Activated CD4-positive, alpha-beta memory T cell treated with anti-CD3 and anti-CD28 coated beads for 36 hours (primary cell): ENCODE measurements at regions not wholly inside any gene's neighbourhood (a gene's known extent, or its start where the extent isn't known, plus 50 kb on each side); places are given as distances from the start of the nearest gene placed in this dataset.
"Not testable (repeated sequence)": the region's sequence is repeated elsewhere in the genome, so short reads cannot be mapped to it uniquely, and the experiment has no call there.

Experiments used
- CTCF ChIA-PET: fragments of 350-600 bp; sonication (Branson Sonifier 250); formaldehyde crosslinking; loops from one replicate; lab custom pipeline; 2021; ENCODE audit warnings: antibody characterized with exemption, inconsistent platforms; lab: Charles Lee
- POLR2A ChIA-PET: fragments of 350-600 bp; sonication (Branson Sonifier 250); formaldehyde crosslinking; loops from one replicate; lab custom pipeline; 2021; ENCODE audit warnings: antibody characterized with exemption; lab: Charles Lee
- DNase-seq: peaks from one replicate; pipeline ENCODE4 v3.0.0-alpha.2; 2020
- H3K27ac Mint-ChIP-seq: one replicate; pipeline ENCODE4 v1.8.0; 2021; ENCODE audit warnings: mixed read lengths
- H3K27me3 Mint-ChIP-seq: one replicate; pipeline ENCODE4 v1.8.0; 2021; ENCODE audit warnings: mixed read lengths
- H3K36me3 Mint-ChIP-seq: one replicate; pipeline ENCODE4 v1.8.0; 2021; ENCODE audit warnings: mixed read lengths
- H3K4me1 Mint-ChIP-seq: one replicate; pipeline ENCODE4 v1.8.0; 2021; ENCODE audit warnings: low read depth, mixed read lengths
- H3K4me3 Mint-ChIP-seq: one replicate; pipeline ENCODE4 v1.8.0; 2021; ENCODE audit warnings: mild to moderate bottlenecking, mixed read lengths
- H3K9me3 Mint-ChIP-seq: one replicate; pipeline ENCODE4 v1.8.0; 2021; ENCODE audit warnings: mixed read lengths
- intact Hi-C: fragments of 100-400 bp; cut with micrococcal nuclease; formaldehyde crosslinking; loops from one replicate; pipeline ENCODE4 v1.15.1; 2023

DNA sequence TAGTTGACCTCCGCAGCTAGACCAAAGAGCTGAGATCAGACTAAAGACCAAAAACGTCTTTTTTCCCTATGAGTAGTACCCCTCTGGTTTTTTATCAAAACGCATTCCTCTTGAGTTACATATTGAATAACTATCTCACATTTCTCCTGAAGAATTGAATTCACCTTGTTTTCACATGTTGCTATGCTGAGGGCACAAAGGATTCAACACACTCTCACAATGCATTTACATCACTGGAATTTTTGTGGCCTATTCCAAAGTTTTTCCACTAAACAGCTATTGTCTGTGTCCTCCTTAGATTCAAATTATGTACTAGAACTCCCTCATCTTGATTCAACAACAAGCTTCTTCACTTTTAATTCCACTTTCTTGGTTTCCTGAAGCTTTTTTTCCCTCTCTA is 112.5 kb downstream of the RSL24D1 start:
- Mint-ChIP-seq H3K27me3 (peaks cover 4% of the 10 kb centered on the region), H3K36me3 (no peaks in the 10 kb centered on the region), H3K9me3 (peaks cover 9% of the 10 kb centered on the region), H3K27ac (no peak overlapping the region), H3K4me3 (no peak overlapping the region), H3K4me1 (no peaks in the 10 kb centered on the region)
- POLR2A ChIA-PET = no interaction called here
- CTCF ChIA-PET = no interaction called here
- DNase-seq = no peak
- intact Hi-C loops = no loop called here

DNA sequence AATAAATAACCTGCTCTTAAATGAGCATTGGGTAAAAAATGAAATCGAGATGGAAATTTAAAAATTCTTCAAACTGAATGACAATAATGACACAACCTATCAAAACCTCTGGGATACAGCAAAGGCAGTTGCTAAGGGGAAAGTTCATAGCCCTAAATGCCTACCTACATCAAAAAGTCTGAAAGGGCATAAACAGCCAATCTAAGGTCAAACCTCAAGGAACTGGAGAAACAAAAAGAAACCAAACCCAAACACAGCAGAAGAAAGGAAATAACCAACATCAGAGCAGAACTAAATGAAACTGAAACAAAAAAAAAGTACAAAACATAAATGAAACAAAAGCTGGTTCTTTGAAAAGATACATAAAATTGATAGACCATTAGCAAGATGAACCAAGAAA is 119.7 kb downstream of the RSL24D1 start:
- CTCF ChIA-PET, POLR2A ChIA-PET, H3K36me3 Mint-ChIP-seq, H3K27ac Mint-ChIP-seq, intact Hi-C loops, H3K4me3 Mint-ChIP-seq, DNase-seq, H3K27me3 Mint-ChIP-seq: not testable (repeated sequence)
- H3K9me3 Mint-ChIP-seq = peaks cover 21% of the 10 kb centered on the region
- H3K4me1 Mint-ChIP-seq = peaks cover 12% of the 10 kb centered on the region

DNA sequence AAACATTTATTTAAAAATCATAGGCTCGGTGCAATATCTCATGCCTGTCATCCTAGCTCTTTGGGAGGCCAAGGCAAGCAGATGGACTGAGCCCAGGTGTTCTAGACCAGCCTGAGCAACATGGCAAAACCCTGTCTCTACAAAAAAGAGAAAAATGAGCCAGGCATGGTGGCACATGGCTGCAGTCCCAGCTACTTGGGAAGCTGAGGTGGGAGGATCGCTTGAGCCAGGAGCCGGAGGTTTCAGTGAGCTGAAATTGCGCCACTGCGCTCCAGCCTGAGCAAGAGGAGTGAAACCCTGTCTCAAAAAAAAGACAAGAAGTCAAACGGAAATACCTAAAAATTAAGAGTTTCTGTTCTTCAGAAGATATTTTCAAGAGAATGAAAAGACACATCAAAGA is 122.3 kb downstream of the RSL24D1 start:
- intact Hi-C loops = no loop called here
- Mint-ChIP-seq H3K4me1 (peaks cover 12% of the 10 kb centered on the region), H3K9me3 (peaks cover 21% of the 10 kb centered on the region), H3K36me3 (no peaks in the 10 kb centered on the region), H3K27ac (no peak overlapping the region), H3K27me3 (no peaks in the 10 kb centered on the region), H3K4me3 (no peak overlapping the region)
- CTCF ChIA-PET = no interaction called here
- POLR2A ChIA-PET = no interaction called here
- no peak for DNase-seq

DNA sequence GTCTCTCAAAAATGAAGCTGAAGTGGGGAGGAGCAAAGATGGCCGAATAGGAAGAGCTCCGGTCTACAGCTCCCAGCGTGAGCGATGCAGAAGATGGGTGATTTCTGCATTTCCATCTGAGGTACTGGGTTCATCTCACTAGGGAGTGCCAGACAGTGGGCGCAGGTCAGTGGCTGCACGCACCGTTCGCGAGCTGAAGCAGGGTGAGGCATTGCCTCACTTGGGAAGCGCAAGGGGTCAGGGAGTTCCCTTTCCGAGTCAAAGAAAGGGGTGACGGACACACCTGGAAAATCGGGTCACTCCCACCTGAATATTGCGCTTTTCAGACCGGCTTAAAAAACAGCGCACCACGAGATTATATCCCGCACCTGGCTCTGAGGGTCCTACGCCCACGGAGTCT is 132.8 kb downstream of the RSL24D1 start:
- H3K36me3 Mint-ChIP-seq, intact Hi-C loops, DNase-seq, H3K4me3 Mint-ChIP-seq, CTCF ChIA-PET, H3K4me1 Mint-ChIP-seq, H3K27me3 Mint-ChIP-seq, H3K27ac Mint-ChIP-seq, POLR2A ChIA-PET: not testable (repeated sequence)
- peaks cover 19% of the 10 kb centered on the region for H3K9me3 Mint-ChIP-seq

DNA sequence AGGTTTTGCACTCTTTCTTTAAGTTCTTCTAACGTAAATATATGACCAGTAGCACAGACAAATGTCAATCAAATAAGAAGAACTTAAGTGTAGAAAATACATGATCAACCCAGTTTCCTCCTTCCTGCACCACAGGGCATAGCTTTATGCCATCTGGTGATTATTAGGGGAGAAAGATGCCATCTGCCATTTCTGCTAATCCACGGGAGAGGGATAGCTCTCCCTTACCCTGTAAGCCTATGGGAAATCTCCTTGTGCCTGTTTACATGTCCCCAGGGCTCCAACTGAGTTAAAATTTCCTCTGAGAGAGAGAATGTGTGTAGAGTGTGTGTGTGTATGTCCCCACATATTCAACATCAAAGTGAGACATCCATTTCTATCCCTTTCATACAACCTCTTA is 135.9 kb downstream of the RSL24D1 start:
- Mint-ChIP-seq H3K27ac (no peak overlapping the region), H3K4me1 (no peaks in the 10 kb centered on the region), H3K27me3 (peaks cover 11% of the 10 kb centered on the region), H3K9me3 (peaks cover 19% of the 10 kb centered on the region), H3K4me3 (no peak overlapping the region), H3K36me3 (no peaks in the 10 kb centered on the region)
- CTCF ChIA-PET = no interaction called here
- intact Hi-C loops = no loop called here
- POLR2A ChIA-PET = no interaction called here
- DNase-seq = no peak

DNA sequence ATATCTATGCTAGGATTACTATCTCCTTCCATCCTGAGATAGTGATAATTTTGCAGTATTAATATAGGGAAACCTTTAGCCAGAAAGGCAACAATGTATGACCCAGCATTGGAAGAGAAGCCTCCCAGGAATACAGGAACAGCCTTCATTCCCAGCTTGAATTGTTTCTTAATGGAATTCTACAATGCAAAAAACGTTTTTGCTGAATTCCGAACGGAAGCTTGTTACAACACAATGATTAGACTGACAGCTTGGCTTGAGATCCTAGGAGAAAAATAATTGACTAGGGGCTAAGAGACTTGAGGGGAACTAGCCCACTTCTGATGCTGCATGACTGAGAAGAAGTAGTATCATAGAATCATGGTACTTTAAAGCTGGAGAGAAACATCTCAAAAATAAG is 140.2 kb downstream of the RSL24D1 start:
- peaks cover 14% of the 10 kb centered on the region for H3K27me3 Mint-ChIP-seq
- H3K36me3 Mint-ChIP-seq = no peaks in the 10 kb centered on the region
- H3K27ac Mint-ChIP-seq = no peak overlapping the region
- POLR2A ChIA-PET = no interaction called here
- H3K4me1 Mint-ChIP-seq = no peaks in the 10 kb centered on the region
- no peak overlapping the region for H3K4me3 Mint-ChIP-seq
- CTCF ChIA-PET = no interaction called here
- no peaks in the 10 kb centered on the region for H3K9me3 Mint-ChIP-seq
- no peak for DNase-seq
- intact Hi-C loops = no loop called here

DNA sequence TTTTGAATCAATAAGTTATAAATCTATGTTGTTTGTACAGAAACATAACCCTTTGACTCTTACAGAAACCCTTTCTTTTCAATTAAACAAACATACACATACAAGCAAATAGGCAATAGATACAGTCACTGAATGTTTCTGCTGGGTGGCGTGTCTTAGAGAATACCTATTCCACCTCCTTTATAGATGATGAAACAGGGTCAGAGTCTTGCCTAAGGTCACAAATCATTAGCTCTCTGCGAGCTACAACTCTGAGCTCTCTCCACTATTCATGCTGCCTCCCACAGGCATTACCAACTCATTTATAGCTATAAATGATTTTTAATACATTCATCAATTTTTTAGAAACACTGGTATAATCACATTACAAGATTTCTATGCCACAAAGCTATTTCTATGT is 152.6 kb downstream of the RSL24D1 start:
- intact Hi-C loops = no loop called here
- Mint-ChIP-seq H3K4me3 (no peak overlapping the region), H3K27ac (no peak overlapping the region), H3K36me3 (no peaks in the 10 kb centered on the region), H3K4me1 (no peaks in the 10 kb centered on the region), H3K27me3 (peaks cover 9% of the 10 kb centered on the region), H3K9me3 (no peaks in the 10 kb centered on the region)
- POLR2A ChIA-PET = no interaction called here
- DNase-seq = no peak
- CTCF ChIA-PET = no interaction called here

DNA sequence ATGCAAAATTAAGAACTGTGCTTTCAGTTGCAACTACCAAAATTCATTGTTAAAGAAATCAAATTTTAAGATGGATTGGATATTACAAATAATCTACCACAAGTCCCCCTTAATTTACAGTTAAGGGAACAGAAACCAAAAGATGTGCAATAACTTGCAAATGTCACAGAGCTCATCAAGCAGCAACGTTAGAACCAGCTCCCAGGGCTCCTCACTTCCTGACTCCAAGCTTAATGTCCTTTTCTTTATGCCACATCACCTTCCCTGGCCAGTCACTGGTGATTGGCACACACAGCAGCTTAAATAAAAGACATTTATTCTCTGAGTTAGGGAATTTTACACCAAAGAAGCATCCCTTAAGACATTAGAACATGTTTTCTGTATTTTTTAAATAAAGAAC is 159.7 kb downstream of the RSL24D1 start:
- Mint-ChIP-seq H3K27me3 (peaks cover 2% of the 10 kb centered on the region), H3K27ac (no peak overlapping the region), H3K4me1 (no peaks in the 10 kb centered on the region), H3K4me3 (no peak overlapping the region), H3K9me3 (no peaks in the 10 kb centered on the region), H3K36me3 (no peaks in the 10 kb centered on the region)
- ChIA-PET CTCF (no interaction called here), POLR2A (no interaction called here)
- intact Hi-C loops = no loop called here
- DNase-seq = no peak

DNA sequence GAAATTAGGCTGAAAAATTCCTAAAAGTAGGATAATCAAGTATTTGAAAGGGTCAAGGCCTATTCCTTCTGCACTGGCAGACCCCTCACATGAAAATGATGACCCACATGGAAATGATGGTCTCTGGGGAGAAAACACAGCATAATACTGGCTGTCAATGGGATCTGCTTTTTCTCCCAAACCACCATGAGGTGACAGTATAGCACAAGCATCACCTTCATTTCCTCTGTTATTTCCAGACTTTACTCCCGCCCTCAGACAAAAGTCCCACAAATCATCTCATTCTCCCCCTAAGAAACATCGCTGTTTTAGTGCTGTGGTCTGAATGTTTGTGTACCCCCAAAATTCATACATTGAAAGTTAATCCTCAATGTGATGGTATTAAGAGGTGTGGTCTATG is 161.0 kb downstream of the RSL24D1 start:
- intact Hi-C loops = no loop called here
- Mint-ChIP-seq H3K4me1 (no peaks in the 10 kb centered on the region), H3K36me3 (no peaks in the 10 kb centered on the region), H3K9me3 (no peaks in the 10 kb centered on the region), H3K4me3 (no peak overlapping the region), H3K27ac (no peak overlapping the region), H3K27me3 (peaks cover 2% of the 10 kb centered on the region)
- POLR2A ChIA-PET = no interaction called here
- CTCF ChIA-PET = no interaction called here
- DNase-seq = no peak

DNA sequence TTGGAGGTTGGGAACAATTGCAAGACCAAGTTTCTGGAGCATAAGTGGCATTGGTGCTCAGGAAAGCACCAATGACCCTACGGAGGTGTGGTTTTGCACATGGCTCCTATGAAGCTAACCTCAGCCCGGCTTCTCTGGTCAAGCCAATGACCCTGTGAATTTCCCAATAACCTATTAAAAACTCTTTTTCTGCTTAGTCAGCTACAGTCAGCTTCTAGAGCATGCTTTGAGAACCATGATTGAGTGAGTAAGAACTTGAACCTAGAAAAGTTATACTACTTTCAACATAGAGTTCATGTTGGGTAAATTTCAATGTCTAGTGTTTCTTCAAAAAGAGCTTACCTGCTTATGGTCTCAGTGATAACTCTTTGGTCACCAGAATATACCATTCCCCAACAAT is 163.2 kb downstream of the RSL24D1 start:
- no peaks in the 10 kb centered on the region for H3K4me1 Mint-ChIP-seq
- H3K36me3 Mint-ChIP-seq = no peaks in the 10 kb centered on the region
- no peak overlapping the region for H3K27ac Mint-ChIP-seq
- intact Hi-C loops = no loop called here
- no peak overlapping the region for H3K4me3 Mint-ChIP-seq
- no peak for DNase-seq
- no peaks in the 10 kb centered on the region for H3K9me3 Mint-ChIP-seq
- CTCF ChIA-PET = no interaction called here
- peaks cover 5% of the 10 kb centered on the region for H3K27me3 Mint-ChIP-seq
- POLR2A ChIA-PET = no interaction called here

DNA sequence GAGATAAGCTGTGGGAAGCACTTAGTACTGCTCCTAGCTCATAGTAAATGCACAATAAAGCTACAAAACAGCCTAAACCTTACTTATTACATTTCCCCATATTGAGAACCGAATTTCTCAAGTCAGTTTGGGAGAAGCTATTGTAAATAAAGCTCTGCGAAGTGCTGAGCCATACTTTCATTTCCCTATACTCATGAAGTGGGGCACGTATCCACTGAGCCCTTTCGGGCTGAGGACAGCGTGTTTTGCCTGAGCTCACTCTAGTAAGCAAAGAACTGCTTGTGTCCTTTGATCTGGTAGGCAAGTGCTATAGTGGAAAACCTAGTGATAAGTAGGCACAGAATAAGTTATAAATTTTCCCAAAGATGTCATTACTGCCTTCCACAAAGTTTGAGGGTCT is 165.0 kb downstream of the RSL24D1 start:
- ChIA-PET CTCF (interaction anchor here (1.2 kb wide), 1 partner anchor 408 kb away, joined by 3 read pairs; no protein-coding TSS in a partner anchor), POLR2A (no interaction called here)
- Mint-ChIP-seq H3K27me3 (peaks cover 7% of the 10 kb centered on the region), H3K9me3 (no peaks in the 10 kb centered on the region), H3K4me3 (no peak overlapping the region), H3K36me3 (no peaks in the 10 kb centered on the region), H3K4me1 (no peaks in the 10 kb centered on the region), H3K27ac (no peak overlapping the region)
- no peak for DNase-seq
- intact Hi-C loops = no loop called here

DNA sequence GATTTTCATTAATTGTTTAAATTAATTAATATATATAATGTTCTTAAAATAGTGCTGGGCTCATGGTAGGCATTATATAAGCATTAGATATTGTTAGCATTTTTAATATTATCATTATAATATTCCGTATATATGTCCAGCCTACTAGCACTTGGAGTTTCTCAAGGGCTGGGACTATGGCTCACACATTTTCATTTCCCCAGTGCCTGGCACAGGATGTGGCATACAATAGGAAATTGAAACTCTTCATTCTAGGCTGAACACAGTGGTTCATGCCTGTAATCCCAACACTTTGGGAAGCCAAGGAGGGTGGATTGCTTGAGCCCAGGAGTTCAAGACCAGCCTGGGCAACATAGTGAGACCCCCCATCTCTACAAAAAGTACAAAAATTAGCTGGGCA is 170.4 kb downstream of the RSL24D1 start:
- no peaks in the 10 kb centered on the region for H3K36me3 Mint-ChIP-seq
- no peak overlapping the region for H3K27ac Mint-ChIP-seq
- ChIA-PET CTCF (no interaction called here), POLR2A (no interaction called here)
- H3K27me3 Mint-ChIP-seq = peaks cover 12% of the 10 kb centered on the region
- H3K4me1 Mint-ChIP-seq = no peaks in the 10 kb centered on the region
- no peak for DNase-seq
- H3K4me3 Mint-ChIP-seq = no peak overlapping the region
- H3K9me3 Mint-ChIP-seq = no peaks in the 10 kb centered on the region
- intact Hi-C loops = no loop called here

DNA sequence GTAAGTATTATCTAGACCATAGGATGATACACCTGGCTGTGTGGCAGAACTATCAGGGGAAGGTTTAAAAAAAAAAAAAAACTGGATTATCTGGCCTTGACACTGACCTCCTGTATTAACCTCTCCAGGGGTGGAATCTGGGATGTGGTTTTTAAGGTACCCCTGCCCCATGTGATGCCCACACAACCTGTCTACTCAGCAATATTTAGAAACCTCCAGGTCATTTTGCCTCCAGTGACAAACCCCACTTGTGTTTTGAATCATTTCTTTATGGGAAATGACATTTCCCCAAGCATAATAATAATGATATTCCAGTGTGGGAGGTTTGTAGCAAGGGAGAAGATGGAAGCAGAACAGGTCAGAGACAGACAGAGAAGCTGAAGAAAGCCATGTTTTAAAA is 179.1 kb downstream of the RSL24D1 start:
- no peaks in the 10 kb centered on the region for H3K4me1 Mint-ChIP-seq
- H3K27ac Mint-ChIP-seq = no peak overlapping the region
- H3K4me3 Mint-ChIP-seq = no peak overlapping the region
- ChIA-PET CTCF (no interaction called here), POLR2A (no interaction called here)
- H3K9me3 Mint-ChIP-seq = no peaks in the 10 kb centered on the region
- intact Hi-C loops = no loop called here
- H3K36me3 Mint-ChIP-seq = no peaks in the 10 kb centered on the region
- peaks cover 8% of the 10 kb centered on the region for H3K27me3 Mint-ChIP-seq
- no peak for DNase-seq

DNA sequence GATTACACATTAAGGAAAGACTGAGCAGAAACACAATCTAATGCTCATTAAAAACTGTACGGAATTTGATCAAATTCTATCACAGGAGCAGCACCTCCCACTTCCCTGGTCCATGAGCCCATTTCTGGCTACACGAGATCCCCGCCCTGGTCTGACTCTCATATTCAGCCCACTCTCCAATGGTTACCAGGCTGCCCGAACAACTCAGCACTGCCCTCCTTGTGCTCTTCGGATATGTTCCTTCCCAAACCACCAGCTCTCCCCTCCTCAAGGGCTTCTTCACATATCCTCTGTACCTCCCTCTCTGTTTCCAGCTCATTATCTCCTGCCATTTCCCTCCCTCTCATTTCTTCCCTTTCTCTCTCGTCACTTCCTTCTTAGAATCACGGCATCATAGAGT is 180.5 kb downstream of the RSL24D1 start:
- Mint-ChIP-seq H3K9me3 (no peaks in the 10 kb centered on the region), H3K27ac (no peak overlapping the region), H3K4me3 (no peak overlapping the region), H3K4me1 (no peaks in the 10 kb centered on the region), H3K36me3 (no peaks in the 10 kb centered on the region), H3K27me3 (peaks cover 6% of the 10 kb centered on the region)
- POLR2A ChIA-PET = no interaction called here
- CTCF ChIA-PET = no interaction called here
- intact Hi-C loops = no loop called here
- DNase-seq = no peak
